RPMI7951 (cell line): ENCODE measurements at regions not wholly inside any gene's neighbourhood (a gene's known extent, or its start where the extent isn't known, plus 50 kb on each side); places are given as distances from the start of the nearest gene placed in this dataset.
"Not testable (repeated sequence)": the region's sequence is repeated elsewhere in the genome, so short reads cannot be mapped to it uniquely, and the experiment has no call there.

Experiments
- DNase-seq: peaks from one replicate; pipeline ENCODE4 v3.0.0-alpha.2; 2012; ENCODE audit warnings: low read depth

GRCh38 chr4:133324491-133324890, 175.4 kb downstream of the PCDH10 start:
- DNase-seq: no peak

- no peak for DNase-seq
Observed at GRCh38 chr4:133323670-133324069, 174.6 kb downstream of the PCDH10 start.

- peak; percentile 7 for DNase-seq
Observed at GRCh38 chr4:133320576-133321170, 171.6 kb downstream of the PCDH10 start.

- peak; percentile 3 for DNase-seq
Observed at GRCh38 chr4:133316909-133317308, 167.8 kb downstream of the PCDH10 start.

- no peak for DNase-seq
Observed at GRCh38 chr4:133314991-133315390, 165.9 kb downstream of the PCDH10 start.

GRCh38 chr4:133287396-133287795, 138.3 kb downstream of the PCDH10 start:
- no peak for DNase-seq

GRCh38 chr4:133278591-133278990, 129.5 kb downstream of the PCDH10 start:
- no peak for DNase-seq

GRCh38 chr4:133277940-133278339, 128.8 kb downstream of the PCDH10 start:
- DNase-seq: not testable (repeated sequence)

GRCh38 chr4:133275246-133275645, 126.2 kb downstream of the PCDH10 start:
- no peak for DNase-seq

- no peak for DNase-seq
Observed at GRCh38 chr4:133273401-133273800, 124.3 kb downstream of the PCDH10 start.

- DNase-seq: no peak
Observed at GRCh38 chr4:133270021-133270570, 121.0 kb downstream of the PCDH10 start.

GRCh38 chr4:133268205-133268604, 119.1 kb downstream of the PCDH10 start:
- DNase-seq: no peak

GRCh38 chr4:133267506-133267905, 118.4 kb downstream of the PCDH10 start:
- DNase-seq: not testable (repeated sequence)

- not testable (repeated sequence) for DNase-seq
Observed at GRCh38 chr4:133266966-133267365, 117.9 kb downstream of the PCDH10 start.

GRCh38 chr4:133264251-133264650, 115.2 kb downstream of the PCDH10 start:
- not testable (repeated sequence) for DNase-seq

- DNase-seq: no peak
Observed at GRCh38 chr4:133263104-133263503, 114.0 kb downstream of the PCDH10 start.

- no peak for DNase-seq
Observed at GRCh38 chr4:133247861-133248260, 98.8 kb downstream of the PCDH10 start.

GRCh38 chr4:133245226-133245625, 96.1 kb downstream of the PCDH10 start:
- no peak for DNase-seq
